Suprapubic skin (tissue), 4 donors: ENCODE measurements at regions not wholly inside any gene's neighbourhood (a gene's known extent, or its start where the extent isn't known, plus 50 kb on each side); places are given as distances from the start of the nearest gene placed in this dataset.

Experiments
- CTCF ChIP-seq, 2 donors: fragments of 200-600 bp in 1 of 2; fragments of 450-650 bp in 1 of 2; sonication (generic) in 1 of 2; IDR thresholded peaks; one replicate each; pipeline ENCODE4 v1.5.1; 2016 to 2019; ENCODE audit warnings: antibody characterized with exemption in 2 of 2, mild to moderate bottlenecking in 1 of 2, moderate library complexity in 1 of 2
- POLR2A ChIP-seq, 2 donors: fragments of 450-650 bp; IDR thresholded peaks; one replicate each; pipeline ENCODE4 v1.6.1; 2017; ENCODE audit warnings: antibody characterized with exemption in 2 of 2, mild to moderate bottlenecking in 2 of 2, moderate library complexity in 2 of 2
- POLR2AphosphoS5 ChIP-seq, 3 donors: sonication (generic); formaldehyde crosslinking; IDR thresholded peaks; one replicate each; pipeline ENCODE4 v1.6.1; 2017; ENCODE audit warnings: antibody characterized with exemption in 3 of 3

- TF ChIP-seq CTCF (IDR thresholded peaks at IDR 0.05) (no peak), POLR2A (IDR thresholded peaks at IDR 0.05) (no peak), POLR2AphosphoS5 (IDR thresholded peaks at IDR 0.05) (no peak)
Measured at GRCh38 chr2:126571403-126571802, 84.6 kb upstream of the GYPC start.
